DOHH2 (cell line): ENCODE measurements at regions not wholly inside any gene's neighbourhood (a gene's known extent, or its start where the extent isn't known, plus 50 kb on each side); places are given as distances from the start of the nearest gene placed in this dataset.

Experiments
- H3F3A ChIP-seq: fragments of 200-600 bp; sonication (generic), shearing (Covaris generic); 2 replicates; pipeline ENCODE4 v1.6.0; 2016; ENCODE audit warnings: antibody characterized with exemption, mild to moderate bottlenecking; ENCODE audit not compliant: control insufficient read depth, insufficient read depth
- H3K27ac ChIP-seq: fragments of 200-600 bp; sonication (generic); 2 replicates; pipeline ENCODE4 v1.5.1; 2014; ENCODE audit warnings: low read depth, mild to moderate bottlenecking, low read length, moderate library complexity
- H3K27me3 ChIP-seq: fragments of 200-600 bp; sonication (generic); 2 replicates; pipeline ENCODE4 v1.6.1; 2014; ENCODE audit warnings: mild to moderate bottlenecking, low read length, mixed read lengths; ENCODE audit not compliant: control insufficient read depth
- H3K36me3 ChIP-seq: fragments of 200-600 bp; sonication (generic); 2 replicates; pipeline ENCODE4 v1.6.1; 2014; ENCODE audit warnings: mild to moderate bottlenecking, low read length, moderate library complexity, mixed read lengths; ENCODE audit not compliant: control insufficient read depth
- H3K4me1 ChIP-seq: fragments of 200-600 bp; sonication (generic); 2 replicates; pipeline ENCODE4 v1.6.1; 2014; ENCODE audit warnings: mild to moderate bottlenecking, low read length, mixed read lengths; ENCODE audit not compliant: control insufficient read depth
- H3K4me2 ChIP-seq: fragments of 200-600 bp; sonication (generic); 2 replicates; pipeline ENCODE4 v1.6.0; 2014; ENCODE audit warnings: mild to moderate bottlenecking, low read length, moderate library complexity
- H3K4me3 ChIP-seq: fragments of 200-600 bp; sonication (generic); 2 replicates; pipeline ENCODE4 v1.5.1; 2014; ENCODE audit warnings: mild to moderate bottlenecking, low read length, mixed read lengths
- H3K79me2 ChIP-seq: fragments of 200-600 bp; sonication (generic); 2 replicates; pipeline ENCODE4 v1.6.1; 2014; ENCODE audit warnings: mild to moderate bottlenecking, low read length, mixed read lengths; ENCODE audit not compliant: control insufficient read depth
- H3K9me2 ChIP-seq: fragments of 200-600 bp; sonication (generic); replicated peaks from 2 replicates; pipeline ENCODE4 v1.6.1; 2014; ENCODE audit warnings: mild to moderate bottlenecking, low read length, mixed read lengths; ENCODE audit not compliant: control insufficient read depth
- H3K9me3 ChIP-seq: fragments of 200-600 bp; sonication (generic); 2 replicates; pipeline ENCODE4 v1.6.1; 2014; ENCODE audit warnings: antibody characterized with exemption, low read length, mixed read lengths; ENCODE audit not compliant: control insufficient read depth, insufficient read depth
- H4K20me1 ChIP-seq: fragments of 200-600 bp; sonication (generic); 2 replicates; pipeline ENCODE4 v1.6.0; 2014; ENCODE audit warnings: low read depth, mild to moderate bottlenecking, antibody characterized with exemption, low read length, moderate library complexity; ENCODE audit not compliant: control insufficient read depth, insufficient read depth
- EZH2phosphoT487 ChIP-seq: fragments of 200-600 bp; sonication (generic); IDR thresholded peaks from 2 replicates; pipeline ENCODE4 v1.6.1; 2017; ENCODE audit warnings: borderline replicate concordance, mild to moderate bottlenecking, antibody characterized with exemption, low read length, moderate library complexity, mixed read lengths
- TF ChIP-seq, protein P1 (sequence below): fragments of 200-600 bp; sonication (generic); IDR thresholded peaks from one replicate; pipeline ENCODE4 v1.5.1; 2014; ENCODE audit warnings: antibody characterized with exemption, mild to moderate bottlenecking, low read depth, low read length; ENCODE audit not compliant: poor library complexity, severe bottlenecking

DNA sequence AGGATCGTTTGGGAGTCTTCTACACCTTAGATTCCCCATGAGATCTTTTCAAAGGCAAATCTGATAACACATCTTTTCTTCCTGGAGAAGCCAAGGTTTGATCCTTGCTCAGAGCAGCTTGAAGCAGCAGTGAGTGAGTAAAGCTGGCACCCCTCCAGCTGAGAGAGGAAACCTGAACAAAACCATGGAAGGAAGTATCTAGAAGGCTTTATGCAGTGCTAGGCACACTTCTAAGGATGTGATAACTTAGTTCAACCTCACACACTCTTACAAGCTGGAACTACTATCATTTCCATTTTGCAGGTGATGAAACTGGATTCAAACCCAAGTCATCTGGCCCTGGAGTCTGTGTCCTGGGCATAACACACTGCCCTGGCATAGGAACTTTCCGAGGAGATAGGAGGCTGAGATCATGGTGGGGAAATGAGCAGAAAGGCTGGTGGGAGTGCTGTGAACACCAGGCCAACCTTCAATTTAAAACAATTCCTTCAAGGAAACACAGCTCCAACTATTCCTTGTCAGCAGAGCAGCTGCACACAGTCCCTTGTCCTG lies 71.2 kb downstream of the CTAGE1 start:
- Histone ChIP-seq H3K4me2 (no peak overlapping the region), H3K79me2 (no peaks in the 10 kb centered on the region), H3K36me3 (no peaks in the 10 kb centered on the region), H3K4me1 (no peaks in the 10 kb centered on the region), H3K27ac (no peak overlapping the region), H3K27me3 (peaks cover 7% of the 10 kb centered on the region; the same call in 1 of the 2 replicates), H3F3A (no peaks in the 10 kb centered on the region), H3K9me2 (no peaks in the 10 kb centered on the region), H4K20me1 (no peaks in the 10 kb centered on the region), H3K9me3 (no peaks in the 10 kb centered on the region), H3K4me3 (no peak overlapping the region)
- no peak for TF ChIP-seq EZH2phosphoT487
- TF ChIP-seq, protein P1, sequence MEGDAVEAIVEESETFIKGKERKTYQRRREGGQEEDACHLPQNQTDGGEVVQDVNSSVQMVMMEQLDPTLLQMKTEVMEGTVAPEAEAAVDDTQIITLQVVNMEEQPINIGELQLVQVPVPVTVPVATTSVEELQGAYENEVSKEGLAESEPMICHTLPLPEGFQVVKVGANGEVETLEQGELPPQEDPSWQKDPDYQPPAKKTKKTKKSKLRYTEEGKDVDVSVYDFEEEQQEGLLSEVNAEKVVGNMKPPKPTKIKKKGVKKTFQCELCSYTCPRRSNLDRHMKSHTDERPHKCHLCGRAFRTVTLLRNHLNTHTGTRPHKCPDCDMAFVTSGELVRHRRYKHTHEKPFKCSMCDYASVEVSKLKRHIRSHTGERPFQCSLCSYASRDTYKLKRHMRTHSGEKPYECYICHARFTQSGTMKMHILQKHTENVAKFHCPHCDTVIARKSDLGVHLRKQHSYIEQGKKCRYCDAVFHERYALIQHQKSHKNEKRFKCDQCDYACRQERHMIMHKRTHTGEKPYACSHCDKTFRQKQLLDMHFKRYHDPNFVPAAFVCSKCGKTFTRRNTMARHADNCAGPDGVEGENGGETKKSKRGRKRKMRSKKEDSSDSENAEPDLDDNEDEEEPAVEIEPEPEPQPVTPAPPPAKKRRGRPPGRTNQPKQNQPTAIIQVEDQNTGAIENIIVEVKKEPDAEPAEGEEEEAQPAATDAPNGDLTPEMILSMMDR = no peak

GRCh38 chr18:22345718-22346117 lies 72.0 kb downstream of the CTAGE1 start:
- TF ChIP-seq EZH2phosphoT487 = no peak
- TF ChIP-seq, protein P1 = no peak
- Histone ChIP-seq H3K9me3 (no peaks in the 10 kb centered on the region), H4K20me1 (no peaks in the 10 kb centered on the region), H3K9me2 (no peaks in the 10 kb centered on the region), H3F3A (no peaks in the 10 kb centered on the region), H3K4me3 (no peak overlapping the region), H3K27me3 (peaks cover 7% of the 10 kb centered on the region; the same call in 1 of the 2 replicates), H3K27ac (no peak overlapping the region), H3K4me1 (no peaks in the 10 kb centered on the region), H3K79me2 (no peaks in the 10 kb centered on the region), H3K4me2 (no peak overlapping the region), H3K36me3 (no peaks in the 10 kb centered on the region)

GRCh38 chr18:22344908-22345670 lies 72.6 kb downstream of the CTAGE1 start:
- Histone ChIP-seq H3K4me1 (no peaks in the 10 kb centered on the region), H3K27ac (no peak overlapping the region), H3K4me3 (no peak overlapping the region), H3K79me2 (no peaks in the 10 kb centered on the region), H3K4me2 (no peak overlapping the region), H3F3A (no peaks in the 10 kb centered on the region), H3K36me3 (no peaks in the 10 kb centered on the region), H3K9me2 (no peaks in the 10 kb centered on the region), H4K20me1 (no peaks in the 10 kb centered on the region), H3K27me3 (peaks cover 7% of the 10 kb centered on the region; the same call in 1 of the 2 replicates), H3K9me3 (no peaks in the 10 kb centered on the region)
- no peak for TF ChIP-seq EZH2phosphoT487
- TF ChIP-seq, protein P1 = no peak
